H1 (cell line): ENCODE measurements at regions not wholly inside any gene's neighbourhood (a gene's known extent, or its start where the extent isn't known, plus 50 kb on each side); places are given as distances from the start of the nearest gene placed in this dataset.

ENCODE experiments used
- CTCF ChIA-PET: fragments of 300-600 bp; sonication (Branson Sonifier 250); formaldehyde crosslinking; loops from one replicate; lab custom pipeline; 2021; ENCODE audit not compliant: partially characterized antibody; lab: Charles Lee
- POLR2A ChIA-PET: fragments of 300-600 bp; sonication (Branson Sonifier 250); formaldehyde crosslinking; loops from one replicate; lab custom pipeline; 2021; ENCODE audit warnings: inconsistent platforms; ENCODE audit not compliant: partially characterized antibody; lab: Charles Lee
- DNase-seq, 2 experiments: peaks; one replicate each; pipeline versions ENCODE4 v3.0.0 to v3.0.0-alpha.2; 2010 to 2022; ENCODE audit warnings: low spot score in 2 of 2, low read depth in 1 of 2, mixed read lengths in 1 of 2
- FAIRE-seq: peaks from 2 replicates; lab custom pipeline; 2011; peaks lifted over from hg19 to GRCh38; lab: Jason Lieb, UNC
- H2AFZ ChIP-seq: 2 replicates; pipeline ENCODE4 v1.8.1; 2012; ENCODE audit warnings: low read length, inconsistent platforms
- H2AK5ac ChIP-seq: 2 replicates; pipeline ENCODE4 v1.6.1; 2013; ENCODE audit warnings: low read depth, low read length
- H2BK120ac ChIP-seq: replicated peaks from 2 replicates; pipeline ENCODE3; 2013; ENCODE audit warnings: low read depth, low read length, inconsistent platforms
- H2BK12ac ChIP-seq: 2 replicates; pipeline ENCODE4 v1.6.1; 2013; ENCODE audit warnings: low read depth, low read length
- H2BK15ac ChIP-seq: 2 replicates; pipeline ENCODE4 v1.6.1; 2013; ENCODE audit warnings: low read length
- H2BK20ac ChIP-seq: 2 replicates; pipeline ENCODE4 v1.6.1; 2013; ENCODE audit warnings: low read length
- H2BK5ac ChIP-seq: 2 replicates; pipeline ENCODE4 v1.6.1; 2013; ENCODE audit warnings: low read depth, low read length
- H3K14ac ChIP-seq: 2 replicates; pipeline ENCODE4 v1.6.1; 2013; ENCODE audit warnings: inconsistent platforms; ENCODE audit not compliant: insufficient read length
- H3K18ac ChIP-seq: 2 replicates; pipeline ENCODE4 v1.6.1; 2013; ENCODE audit warnings: low read length; ENCODE audit errors: extremely low read depth
- H3K23ac ChIP-seq: 2 replicates; pipeline ENCODE4 v1.6.1; 2013; ENCODE audit warnings: inconsistent platforms; ENCODE audit not compliant: insufficient read length
- H3K23me2 ChIP-seq: 2 replicates; pipeline ENCODE4 v1.6.1; 2013; ENCODE audit warnings: low read depth, low read length
- H3K27ac ChIP-seq: 2 replicates; pipeline ENCODE4 v1.6.1; 2011; ENCODE audit warnings: low read depth, low read length, inconsistent platforms
- H3K27me3 ChIP-seq, 4 experiments: replicated peaks in 1 of 4; 1 replicate in 1 of 4; 2 replicates in 3 of 4; pipeline versions ENCODE4 v1.6.1 to v1.8.1; 2011 to 2013; ENCODE audit warnings: low read length in 3 of 4, mild to moderate bottlenecking in 3 of 4, inconsistent platforms in 2 of 4, mixed read lengths in 2 of 4, moderate library complexity in 1 of 4; ENCODE audit not compliant: control insufficient read depth in 3 of 4, insufficient read depth in 3 of 4; ENCODE audit errors: extremely low read depth in 1 of 4
- H3K36me3 ChIP-seq, 4 experiments: 2 replicates each; pipeline versions ENCODE4 v1.6.1 to v1.8.1; 2011 to 2013; ENCODE audit warnings: mild to moderate bottlenecking in 4 of 4, low read length in 3 of 4, moderate library complexity in 2 of 4, control low read depth in 1 of 4, inconsistent platforms in 1 of 4; ENCODE audit not compliant: insufficient read depth in 4 of 4, control insufficient read depth in 2 of 4
- H3K4ac ChIP-seq: replicated peaks from 2 replicates; pipeline ENCODE3; 2013; ENCODE audit warnings: low read length, low read depth, mixed read lengths, inconsistent platforms; ENCODE audit not compliant: insufficient read length
- H3K4me1 ChIP-seq, 4 experiments: replicated peaks in 1 of 4; 1 replicate in 1 of 4; 2 replicates in 3 of 4; pipeline versions ENCODE4 v1.6.1 to v1.8.1; 2011 to 2013; ENCODE audit warnings: low read length in 3 of 4, inconsistent platforms in 2 of 4, mixed read lengths in 1 of 4; ENCODE audit not compliant: insufficient read depth in 4 of 4, control insufficient read depth in 3 of 4
- H3K4me2 ChIP-seq, 2 experiments: 2 replicates each; pipeline versions ENCODE4 v1.6.1 to v1.8.1; 2011 to 2013; ENCODE audit warnings: low read depth in 2 of 2, low read length in 2 of 2, control low read depth in 1 of 2, inconsistent platforms in 1 of 2, mild to moderate bottlenecking in 1 of 2; ENCODE audit not compliant: insufficient read depth in 1 of 2
- H3K4me3 ChIP-seq, 4 experiments: fragments of 200-600, 300-600 bp in 1 of 4; sonication (generic), shearing (Covaris generic), sonication (Bioruptor Twin) in 1 of 4; 2 replicates each; pipeline versions ENCODE4 v1.5.1 to v1.8.1; 2011 to 2016; ENCODE audit warnings: low read length in 4 of 4, low read depth in 3 of 4, control low read depth in 2 of 4, inconsistent platforms in 2 of 4, mild to moderate bottlenecking in 2 of 4, mixed read lengths in 1 of 4, moderate library complexity in 1 of 4; ENCODE audit not compliant: insufficient read depth in 2 of 4; ENCODE audit errors: extremely low read depth in 1 of 4
- H3K56ac ChIP-seq: replicated peaks from 2 replicates; pipeline ENCODE3; 2013; ENCODE audit warnings: low read depth, mild to moderate bottlenecking, mixed read lengths, low read length, inconsistent platforms; ENCODE audit not compliant: insufficient read length
- H3K79me1 ChIP-seq: 2 replicates; pipeline ENCODE4 v1.6.1; 2013; ENCODE audit warnings: low read depth, low read length, control low read depth
- H3K79me2 ChIP-seq, 2 experiments: 2 replicates each; pipeline versions ENCODE4 v1.6.1 to v1.8.1; 2012 to 2013; ENCODE audit warnings: low read length in 2 of 2, mild to moderate bottlenecking in 2 of 2, inconsistent platforms in 1 of 2; ENCODE audit not compliant: insufficient read depth in 2 of 2, control insufficient read depth in 1 of 2
- H3K9ac ChIP-seq, 4 experiments: replicated peaks in 1 of 4; 1 replicate in 1 of 4; 2 replicates in 3 of 4; pipeline versions ENCODE4 v1.6.1 to v1.8.1; 2011 to 2013; ENCODE audit warnings: low read depth in 3 of 4, low read length in 3 of 4, control low read depth in 2 of 4, mild to moderate bottlenecking in 2 of 4, moderate library complexity in 2 of 4, inconsistent platforms in 1 of 4; ENCODE audit errors: extremely low read depth in 1 of 4
- H3K9me3 ChIP-seq, 2 experiments: 2 replicates each; pipeline versions ENCODE4 v1.6.1 to v1.8.1; 2012 to 2013; ENCODE audit warnings: mild to moderate bottlenecking in 2 of 2, moderate library complexity in 2 of 2, control low read depth in 1 of 2, inconsistent platforms in 1 of 2, low read depth in 1 of 2, low read length in 1 of 2, mixed read lengths in 1 of 2; ENCODE audit not compliant: insufficient read depth in 2 of 2
- H4K20me1 ChIP-seq, 2 experiments: replicated peaks in 1 of 2; 2 replicates each; pipeline versions ENCODE3 to v1.8.1; 2011 to 2013; ENCODE audit warnings: inconsistent platforms in 2 of 2, low read length in 2 of 2, mild to moderate bottlenecking in 1 of 2; ENCODE audit not compliant: insufficient read depth in 2 of 2, control insufficient read depth in 1 of 2
- H4K5ac ChIP-seq: 2 replicates; pipeline ENCODE4 v1.6.1; 2013; ENCODE audit warnings: low read length, low read depth, mixed read lengths, inconsistent platforms; ENCODE audit not compliant: insufficient read length
- H4K8ac ChIP-seq: 2 replicates; pipeline ENCODE4 v1.8.0; 2013; ENCODE audit warnings: mild to moderate bottlenecking, moderate library complexity, low read length, inconsistent platforms; ENCODE audit not compliant: insufficient read depth; ENCODE audit errors: extremely low read depth
- H4K91ac ChIP-seq: replicated peaks from 2 replicates; pipeline ENCODE3; 2013; ENCODE audit warnings: low read length, mixed read lengths, inconsistent platforms; ENCODE audit not compliant: insufficient read length
- ASH2L ChIP-seq: fragments of 200-600, 300-600 bp; sonication (generic); IDR thresholded peaks from one replicate; pipeline ENCODE4 v1.7.1; 2017; ENCODE audit warnings: low read length
- CBX5 ChIP-seq: fragments of 300-800, 300-1000 bp; sonication (generic); IDR thresholded peaks from 2 replicates; pipeline ENCODE4 v1.7.1; 2016; ENCODE audit warnings: antibody characterized with exemption, low read length, low read depth
- GTF2F1 ChIP-seq: IDR thresholded peaks from 2 replicates; pipeline ENCODE4 v1.6.1; 2012; ENCODE audit warnings: low read depth, low read length, improper control_type of control experiment, borderline replicate concordance
- JUN ChIP-seq: IDR thresholded peaks from 2 replicates; pipeline ENCODE4 v1.6.1; 2011; ENCODE audit warnings: low read depth, mild to moderate bottlenecking, improper control_type of control experiment, low read length
- KDM1A ChIP-seq: fragments of 200-600, 300-600 bp; sonication (generic); IDR thresholded peaks from 2 replicates; pipeline ENCODE4 v1.7.1; 2016; ENCODE audit warnings: mild to moderate bottlenecking, low read length, borderline replicate concordance
- PHF8 ChIP-seq: fragments of 200-600 bp; sonication (generic); conservative IDR thresholded peaks from 2 replicates; pipeline ENCODE4 v1.7.1; 2012; ENCODE audit warnings: low read depth, mild to moderate bottlenecking, inconsistent platforms, low read length, moderate library complexity
- POU5F1 ChIP-seq: IDR thresholded peaks from 2 replicates; pipeline ENCODE4 v1.6.1; 2011; ENCODE audit warnings: low read depth, mild to moderate bottlenecking, low read length, moderate library complexity
- RBBP5 ChIP-seq: IDR thresholded peaks from 2 replicates; pipeline ENCODE4 v1.7.1; 2012; ENCODE audit warnings: low read depth, mild to moderate bottlenecking, inconsistent platforms, low read length, moderate library complexity, borderline replicate concordance
- RNF2 ChIP-seq: fragments of 200-900, 300-1000 bp; sonication (generic); IDR thresholded peaks from 2 replicates; pipeline ENCODE4 v1.7.1; 2016; ENCODE audit warnings: borderline replicate concordance, low read depth, mild to moderate bottlenecking, antibody characterized with exemption, low read length; ENCODE audit not compliant: poor library complexity, severe bottlenecking; ENCODE audit errors: missing control alignments
- WGBS, 2 experiments: shearing (Covaris generic) in 1 of 2; methylation state at CpG; one replicate each; pipeline versions ENCODE4 v1.1.6 to v1.1.7; 2013 to 2015; ENCODE audit warnings: low lambda C conversion rate in 2 of 2, mixed read lengths in 2 of 2, inconsistent platforms in 1 of 2, low coverage in 1 of 2, missing lambda C conversion rate in 1 of 2; ENCODE audit not compliant: insufficient replicate concordance in 2 of 2, insufficient coverage in 1 of 2, insufficient read length in 1 of 2; ENCODE audit errors: extremely low coverage in 1 of 2, missing lambda C conversion rate in 1 of 2; 5-methylcytosine and 5-hydroxymethylcytosine counted together
- TF ChIP-seq, protein P1 (sequence below), 3 experiments: IDR thresholded peaks; 1 replicate in 2 of 3; 2 replicates in 1 of 3; pipeline versions ENCODE4 v1.5.1 to v1.6.1; 2011; ENCODE audit warnings: low read length in 3 of 3, mild to moderate bottlenecking in 3 of 3, inconsistent platforms in 2 of 3, low read depth in 1 of 3, moderate library complexity in 1 of 3; ENCODE audit not compliant: insufficient read depth in 1 of 3; ENCODE audit errors: control extremely low read depth in 1 of 3
- TF ChIP-seq, protein P2 (sequence below): IDR thresholded peaks from 2 replicates; pipeline ENCODE4 v1.6.1; 2011; ENCODE audit warnings: low read length, improper control_type of control experiment

DNA sequence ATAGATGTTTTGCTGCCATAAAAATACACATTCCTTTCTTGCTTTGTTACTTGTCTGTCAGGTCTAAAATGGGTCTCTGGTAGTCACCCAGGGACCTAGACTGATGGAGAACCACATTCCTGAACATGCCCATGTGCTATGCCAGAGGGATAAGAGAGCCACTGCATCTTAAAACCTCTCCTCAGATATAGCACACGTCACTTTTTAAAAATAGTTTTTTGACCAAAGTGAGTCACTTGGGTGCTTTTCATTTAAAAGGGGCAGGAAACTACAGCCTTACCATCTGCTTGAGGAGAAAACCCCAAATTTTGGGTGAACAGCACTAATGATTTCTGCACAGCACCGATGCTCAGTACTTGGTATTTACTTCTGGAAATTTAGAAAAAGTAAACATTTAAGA lies 197.8 kb downstream of the OGFRL1 start:
- H4K20me1 ChIP-seq, result no peaks in the 10 kb centered on the region
- no peaks in the 10 kb centered on the region for H3K27me3 ChIP-seq
- H3K4me3 ChIP-seq, result no peak overlapping the region
- H2BK20ac ChIP-seq, result no peak overlapping the region
- no peak overlapping the region for H4K8ac ChIP-seq
- no peak overlapping the region for H3K18ac ChIP-seq
- no peaks in the 10 kb centered on the region for H3K4me1 ChIP-seq
- no peak overlapping the region for H3K4me2 ChIP-seq
- no peak overlapping the region for H3K23ac ChIP-seq
- 94% methylated on average over 2 of the region's 2 CpGs; no CpG with 5 or more reads in 1 of the 2 experiments for WGBS, 2 experiments
- no peak overlapping the region for H4K91ac ChIP-seq
- POLR2A ChIA-PET, result no interaction called here
- H2BK12ac ChIP-seq, result no peak overlapping the region
- CTCF ChIA-PET, result no interaction called here
- FAIRE-seq, result no peak
- no peaks in the 10 kb centered on the region for H3K23me2 ChIP-seq
- no peak overlapping the region for H3K14ac ChIP-seq
- H3K9ac ChIP-seq, result no peak overlapping the region
- no peak overlapping the region for H2BK5ac ChIP-seq
- no peaks in the 10 kb centered on the region for H3K79me2 ChIP-seq
- no peak overlapping the region for H3K4ac ChIP-seq
- H2AFZ ChIP-seq, result no peak overlapping the region
- H3K36me3 ChIP-seq, result no peaks in the 10 kb centered on the region
- H3K27ac ChIP-seq, result no peak overlapping the region
- TF ChIP-seq ASH2L (no peak), GTF2F1 (no peak), KDM1A (no peak), RBBP5 (no peak), POU5F1 (no peak), PHF8 (no peak), JUN (no peak), CBX5 (no peak), RNF2 (no peak)
- TF ChIP-seq, protein P1, sequence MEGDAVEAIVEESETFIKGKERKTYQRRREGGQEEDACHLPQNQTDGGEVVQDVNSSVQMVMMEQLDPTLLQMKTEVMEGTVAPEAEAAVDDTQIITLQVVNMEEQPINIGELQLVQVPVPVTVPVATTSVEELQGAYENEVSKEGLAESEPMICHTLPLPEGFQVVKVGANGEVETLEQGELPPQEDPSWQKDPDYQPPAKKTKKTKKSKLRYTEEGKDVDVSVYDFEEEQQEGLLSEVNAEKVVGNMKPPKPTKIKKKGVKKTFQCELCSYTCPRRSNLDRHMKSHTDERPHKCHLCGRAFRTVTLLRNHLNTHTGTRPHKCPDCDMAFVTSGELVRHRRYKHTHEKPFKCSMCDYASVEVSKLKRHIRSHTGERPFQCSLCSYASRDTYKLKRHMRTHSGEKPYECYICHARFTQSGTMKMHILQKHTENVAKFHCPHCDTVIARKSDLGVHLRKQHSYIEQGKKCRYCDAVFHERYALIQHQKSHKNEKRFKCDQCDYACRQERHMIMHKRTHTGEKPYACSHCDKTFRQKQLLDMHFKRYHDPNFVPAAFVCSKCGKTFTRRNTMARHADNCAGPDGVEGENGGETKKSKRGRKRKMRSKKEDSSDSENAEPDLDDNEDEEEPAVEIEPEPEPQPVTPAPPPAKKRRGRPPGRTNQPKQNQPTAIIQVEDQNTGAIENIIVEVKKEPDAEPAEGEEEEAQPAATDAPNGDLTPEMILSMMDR (IDR thresholded peaks at IDR 0.05; ENCODE audit: control extremely low read depth in 1 of 3, insufficient read depth in 1 of 3, low read depth in 1 of 3, low read length in 3 of 3), result no peak
- TF ChIP-seq, protein P2, sequence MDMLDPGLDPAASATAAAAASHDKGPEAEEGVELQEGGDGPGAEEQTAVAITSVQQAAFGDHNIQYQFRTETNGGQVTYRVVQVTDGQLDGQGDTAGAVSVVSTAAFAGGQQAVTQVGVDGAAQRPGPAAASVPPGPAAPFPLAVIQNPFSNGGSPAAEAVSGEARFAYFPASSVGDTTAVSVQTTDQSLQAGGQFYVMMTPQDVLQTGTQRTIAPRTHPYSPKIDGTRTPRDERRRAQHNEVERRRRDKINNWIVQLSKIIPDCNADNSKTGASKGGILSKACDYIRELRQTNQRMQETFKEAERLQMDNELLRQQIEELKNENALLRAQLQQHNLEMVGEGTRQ, result no peak
- TF ChIP-seq, all 59 proteins: peak for 0
- no peak overlapping the region for H4K5ac ChIP-seq
- no peak overlapping the region for H3K56ac ChIP-seq
- no peaks in the 10 kb centered on the region for H3K79me1 ChIP-seq
- H2AK5ac ChIP-seq, result no peak overlapping the region
- no peaks in the 10 kb centered on the region for H3K9me3 ChIP-seq
- DNase-seq, result no peak
- no peak overlapping the region for H2BK15ac ChIP-seq
- H2BK120ac ChIP-seq, result no peak overlapping the region
